ENCODE measurements at regions not wholly inside any gene's neighbourhood (a gene's known extent, or its start where the extent isn't known, plus 50 kb on each side); places are given as distances from the start of the nearest gene placed in this dataset.

- no peak for TF ChIP-seq CTCF (IDR thresholded peaks at IDR 0.05)
- Histone ChIP-seq H3K4me1 (peaks cover 0 to 7% of the 10 kb centered on the region in 2 donors), H3K4me3 (no peak overlapping the region), H3K9me3 (no peaks in the 10 kb centered on the region), H3K36me3 (no peaks in the 10 kb centered on the region), H3K27me3 (no peaks in the 10 kb centered on the region), H3K27ac (no peak overlapping the region)
- no peak for DNase-seq (ENCODE audit: low spot score in 2 of 2)
- intact Hi-C loops (cut with DNase I) = no loop called here
These were observed 93.8 kb downstream of the LINGO1 start for GRCh38 chr15:77538793-77539497.

GRCh38 chr15:77538027-77538451 lies 94.7 kb downstream of the LINGO1 start:
- no peak for DNase-seq (ENCODE audit: low spot score in 2 of 2)

GRCh38 chr15:77537006-77537405 lies 95.7 kb downstream of the LINGO1 start:
- DNase-seq (ENCODE audit: low spot score in 2 of 2) = no peak
- H3K4me3 ChIP-seq = no peak overlapping the region
- no peaks in the 10 kb centered on the region for H3K27me3 ChIP-seq
- no peak for TF ChIP-seq CTCF (IDR thresholded peaks at IDR 0.05)
- no peak overlapping the region for H3K27ac ChIP-seq
- H3K9me3 ChIP-seq = no peaks in the 10 kb centered on the region
- intact Hi-C loops (cut with DNase I) = no loop called here
- H3K4me1 ChIP-seq = no peaks in the 10 kb centered on the region
- no peaks in the 10 kb centered on the region for H3K36me3 ChIP-seq

More at GRCh38 chr15:77538027-77538451, 94.7 kb downstream of the LINGO1 start:
- Histone ChIP-seq H3K9me3 (no peaks in the 10 kb centered on the region), H3K27ac (no peak overlapping the region), H3K27me3 (no peaks in the 10 kb centered on the region), H3K36me3 (no peaks in the 10 kb centered on the region), H3K4me3 (no peak overlapping the region), H3K4me1 (no peaks in the 10 kb centered on the region)
- intact Hi-C loops (cut with DNase I) = no loop called here
- TF ChIP-seq CTCF (IDR thresholded peaks at IDR 0.05) = no peak

- no peak for TF ChIP-seq CTCF (IDR thresholded peaks at IDR 0.05)
- no peaks in the 10 kb centered on the region for H3K4me1 ChIP-seq
- H3K9me3 ChIP-seq = no peaks in the 10 kb centered on the region
- H3K27ac ChIP-seq = no peak overlapping the region
- intact Hi-C loops (cut with DNase I) = no loop called here
- no peaks in the 10 kb centered on the region for H3K27me3 ChIP-seq
- no peaks in the 10 kb centered on the region for H3K36me3 ChIP-seq
- no peak overlapping the region for H3K4me3 ChIP-seq
- no peak for DNase-seq (ENCODE audit: low spot score in 2 of 2)
These were observed 96.9 kb downstream of the LINGO1 start for GRCh38 chr15:77535845-77536244.
